GM18861 (cell line): ENCODE measurements at regions not wholly inside any gene's neighbourhood (a gene's known extent, or its start where the extent isn't known, plus 50 kb on each side); places are given as distances from the start of the nearest gene placed in this dataset.
"Not testable (repeated sequence)": the region's sequence is repeated elsewhere in the genome, so short reads cannot be mapped to it uniquely, and the experiment has no call there.

Source experiments
- ATAC-seq: cut with Tn5 transposase; IDR thresholded peaks from one replicate; pipeline ENCODE4 v1.9.1; 2021; ENCODE audit not compliant: unreplicated experiment

DNA sequence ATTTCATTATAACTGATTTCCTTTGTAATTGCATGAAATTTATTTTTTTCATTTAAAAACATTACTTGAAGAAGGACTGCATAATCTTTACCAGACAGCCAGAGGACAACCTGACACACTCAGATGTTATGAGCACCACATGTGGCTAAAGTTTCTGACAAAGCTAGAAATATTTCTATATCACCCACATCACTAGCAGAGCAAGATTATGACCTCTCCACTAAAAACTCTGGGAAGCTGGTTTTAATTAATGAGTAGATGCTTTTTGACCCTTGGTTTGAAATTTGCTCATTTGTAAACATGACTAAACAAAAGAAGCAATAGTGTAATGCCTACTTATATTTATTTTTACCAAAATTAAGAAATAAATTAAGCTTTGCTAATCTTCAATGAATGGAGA lies 661.5 kb upstream of the EPHA5 start:
- ATAC-seq: no peak

GRCh38 chr4:66330125-66330524 lies 659.8 kb upstream of the EPHA5 start:
- ATAC-seq: no peak

DNA sequence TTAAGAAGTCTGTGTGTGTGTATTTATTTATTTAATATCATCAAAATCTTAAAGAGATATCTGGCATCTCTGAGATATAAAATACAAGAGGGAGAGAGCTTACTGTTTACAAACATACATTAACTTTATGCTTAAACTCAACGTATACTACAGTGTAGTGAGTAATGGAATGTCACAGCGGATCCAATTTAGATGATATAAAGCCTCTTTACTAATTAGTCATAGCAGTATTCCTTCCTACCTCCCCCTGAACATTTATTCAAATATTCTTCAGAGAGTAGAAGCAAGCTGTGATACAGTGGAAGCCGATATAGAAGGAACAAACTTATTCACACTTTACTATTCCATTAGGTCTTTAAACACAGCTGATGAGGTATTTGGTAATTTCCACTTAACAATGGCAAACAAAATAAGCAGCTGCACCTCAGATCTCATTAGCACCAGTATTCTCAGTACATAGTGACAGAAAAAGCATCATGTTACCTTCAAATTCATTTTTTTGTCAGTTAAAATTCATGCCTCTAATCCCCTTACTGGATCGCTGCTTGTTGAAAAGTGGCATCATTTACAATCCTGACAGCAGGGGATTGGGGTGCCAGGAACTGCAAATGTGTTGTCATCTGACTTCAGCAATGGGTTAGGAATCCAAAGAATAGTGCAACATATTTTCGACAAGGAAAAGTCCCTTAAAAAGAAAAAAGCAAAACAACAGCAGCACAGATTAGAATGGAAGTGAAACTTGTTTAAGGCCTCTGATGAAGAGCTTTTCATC lies 658.7 kb upstream of the EPHA5 start:
- ATAC-seq: no peak

GRCh38 chr4:66307641-66308438 lies 637.6 kb upstream of the EPHA5 start:
- ATAC-seq: no peak

- ATAC-seq: no peak
These were observed 630.1 kb upstream of the EPHA5 start for GRCh38 chr4:66300336-66300934.

DNA sequence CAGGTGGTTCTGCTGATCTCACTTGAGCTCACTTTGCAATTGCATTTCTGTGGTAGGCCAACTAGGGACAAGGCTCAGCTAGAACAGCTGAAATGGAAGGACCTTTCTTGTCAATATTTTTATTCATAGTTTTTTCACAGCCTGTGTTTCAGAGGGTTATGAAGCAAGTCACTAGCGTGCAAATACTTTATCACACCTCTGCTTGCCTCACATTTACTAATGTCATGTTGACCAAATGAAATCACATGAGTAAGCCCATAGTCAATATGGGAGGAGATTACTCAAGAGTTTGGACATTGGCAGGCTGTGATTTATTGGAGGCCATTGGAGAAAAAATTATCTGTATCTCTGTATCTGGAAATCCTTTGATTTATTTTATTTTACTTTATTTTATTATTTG lies 628.3 kb upstream of the EPHA5 start:
- ATAC-seq: no peak

GRCh38 chr4:66297703-66298102 lies 627.4 kb upstream of the EPHA5 start:
- no peak for ATAC-seq

DNA sequence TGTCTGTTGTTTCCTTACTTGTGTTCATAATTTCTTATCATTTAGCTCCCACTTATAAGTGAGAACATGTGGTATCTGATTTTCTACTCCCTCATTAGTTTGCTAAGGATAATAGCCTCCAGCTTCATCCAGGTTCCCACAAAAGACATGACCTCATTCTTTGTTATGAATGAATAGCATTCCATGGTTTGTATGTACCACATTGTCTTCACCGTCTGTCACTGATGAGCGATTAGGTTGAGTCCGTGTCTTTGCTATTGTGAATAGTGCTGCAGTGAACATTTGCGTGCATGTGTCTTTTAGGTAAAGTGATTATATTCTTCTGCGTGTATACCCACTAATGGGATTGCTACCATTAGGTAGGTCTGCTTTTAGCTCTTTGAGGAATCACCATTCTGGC lies 624.3 kb upstream of the EPHA5 start:
- no peak for ATAC-seq

DNA sequence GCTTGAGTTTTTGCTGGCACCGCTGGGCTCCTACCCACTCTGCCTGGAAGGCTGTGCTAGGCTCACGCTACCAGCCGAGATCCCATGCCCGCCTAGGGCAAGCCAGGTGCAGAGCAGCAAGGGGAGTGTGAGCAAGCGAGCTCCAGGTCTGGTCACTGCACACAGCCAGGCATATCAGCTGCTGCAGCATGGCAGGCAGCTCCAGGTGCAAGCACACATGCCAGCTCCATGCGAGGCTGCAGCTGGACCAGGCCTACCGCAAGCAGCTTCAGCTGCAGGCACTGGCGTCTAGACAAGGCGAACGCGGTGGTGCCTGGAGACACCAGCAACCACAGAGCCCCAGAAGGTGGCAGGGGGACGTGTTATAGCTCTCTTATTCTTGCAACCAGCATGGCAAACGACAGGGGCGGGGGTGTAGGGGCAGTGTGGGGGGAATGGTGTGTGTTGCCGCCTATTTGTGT lies 614.7 kb upstream of the EPHA5 start:
- no peak for ATAC-seq

DNA sequence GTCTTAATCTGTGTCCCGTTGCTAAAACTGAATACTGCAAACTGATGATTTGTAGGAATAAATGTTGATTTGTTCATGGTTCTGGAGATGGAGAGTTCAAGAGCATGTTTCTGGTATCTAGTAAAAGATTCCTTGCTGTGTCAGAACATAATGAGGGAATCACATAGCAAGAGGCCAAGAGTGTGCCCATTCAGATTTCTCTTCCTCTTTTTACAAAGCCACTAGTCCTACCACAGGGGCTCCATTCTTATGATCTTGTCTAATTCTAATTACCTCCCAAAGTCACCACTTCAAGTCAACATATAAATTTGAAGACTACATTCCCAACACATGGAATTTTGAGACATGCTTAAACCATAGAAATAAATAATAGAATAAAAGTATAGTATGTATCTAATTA lies 608.8 kb upstream of the EPHA5 start:
- no peak for ATAC-seq

DNA sequence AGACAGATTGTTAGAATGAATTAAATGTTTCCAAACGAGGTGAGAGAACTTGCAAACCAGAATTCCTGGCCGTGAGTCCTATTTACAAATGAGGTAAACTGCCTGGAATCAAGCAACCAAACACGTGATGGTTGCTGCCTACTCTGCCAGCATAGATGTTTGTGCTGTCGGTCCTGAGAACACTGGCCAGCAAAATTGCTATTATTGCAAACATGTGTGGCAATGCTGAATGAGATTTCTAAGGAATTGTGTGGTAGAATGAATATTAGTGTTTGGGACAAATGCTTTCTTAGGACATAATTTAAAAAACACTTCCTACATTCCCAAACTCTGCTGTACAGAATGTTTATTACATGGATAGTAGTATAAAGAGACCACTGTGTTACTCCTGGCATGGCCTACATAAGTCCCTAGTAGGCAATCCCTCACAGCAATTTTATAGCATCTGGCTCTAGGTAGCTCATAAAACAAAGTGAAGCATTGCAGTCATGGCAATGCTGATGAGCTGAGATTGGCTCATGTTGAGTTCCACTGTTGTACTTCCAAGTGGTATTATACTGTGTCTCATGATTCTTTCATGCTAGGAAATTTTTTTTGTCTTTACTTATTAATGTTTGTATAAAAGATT lies 605.2 kb upstream of the EPHA5 start:
- no peak for ATAC-seq

DNA sequence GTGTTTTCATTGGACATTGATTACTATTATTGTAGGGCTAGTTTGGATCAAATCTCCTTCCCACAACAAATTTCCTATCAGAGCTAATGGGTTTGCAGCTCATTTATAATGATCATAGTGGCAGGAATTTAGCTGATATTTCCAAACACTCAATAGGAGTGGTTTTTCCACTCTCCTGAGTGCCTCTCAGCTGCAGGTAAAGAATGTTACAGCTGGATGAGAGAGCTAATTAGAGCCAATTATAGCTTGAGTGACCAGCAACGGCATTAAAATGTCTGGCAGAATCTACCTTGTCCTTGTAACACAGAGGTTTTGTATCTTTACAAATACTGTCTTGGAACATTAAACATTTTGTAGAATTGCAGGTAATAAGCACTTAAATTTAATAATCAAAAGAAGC lies 602.8 kb upstream of the EPHA5 start:
- ATAC-seq: no peak

- ATAC-seq: not testable (repeated sequence)
These were observed 600.1 kb upstream of the EPHA5 start for GRCh38 chr4:66270356-66270755.

- not testable (repeated sequence) for ATAC-seq
These were observed 596.3 kb upstream of the EPHA5 start for GRCh38 chr4:66266554-66266953.

DNA sequence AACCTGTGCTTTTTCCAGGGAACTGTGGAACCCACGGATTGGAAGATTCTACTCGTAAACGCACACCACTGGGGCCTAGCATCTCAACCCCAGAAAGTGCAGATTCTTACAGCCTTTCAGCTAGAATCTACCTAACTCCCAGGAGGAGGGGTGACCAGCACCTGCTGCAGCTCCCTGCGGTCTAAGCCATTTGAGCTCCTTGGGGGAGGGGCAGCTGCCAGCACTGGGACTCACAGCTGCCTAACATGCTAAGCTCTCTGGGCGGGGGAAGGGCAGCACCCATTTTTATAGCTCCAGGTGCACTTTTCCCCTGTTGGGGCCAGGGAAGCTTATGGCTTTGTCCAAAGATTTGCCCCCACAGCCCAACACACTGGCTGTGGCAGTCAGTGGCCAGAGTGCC lies 595.7 kb upstream of the EPHA5 start:
- ATAC-seq: no peak

GRCh38 chr4:66252291-66252690 lies 582.0 kb upstream of the EPHA5 start:
- no peak for ATAC-seq

DNA sequence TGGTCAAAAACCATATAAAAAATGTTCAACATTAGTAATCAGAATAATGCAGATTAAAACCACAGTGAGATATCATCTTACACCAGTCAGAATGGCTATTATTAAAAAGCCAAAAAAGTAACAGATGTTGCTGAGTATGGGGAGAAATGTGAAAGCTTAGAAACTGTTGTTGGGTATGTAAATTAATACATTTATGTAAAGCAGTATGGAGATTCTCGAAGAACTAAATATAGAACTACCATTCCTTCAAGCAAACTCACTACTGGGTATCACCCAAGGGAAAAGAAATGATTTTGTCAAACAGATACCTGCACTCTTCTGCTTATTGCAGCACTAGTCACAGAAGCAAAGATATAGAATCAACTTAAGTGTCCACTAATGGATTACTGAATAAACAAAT lies 576.4 kb upstream of the EPHA5 start:
- no peak for ATAC-seq

- ATAC-seq: no peak
These were observed 565.6 kb upstream of the EPHA5 start for GRCh38 chr4:66235876-66236275.

DNA sequence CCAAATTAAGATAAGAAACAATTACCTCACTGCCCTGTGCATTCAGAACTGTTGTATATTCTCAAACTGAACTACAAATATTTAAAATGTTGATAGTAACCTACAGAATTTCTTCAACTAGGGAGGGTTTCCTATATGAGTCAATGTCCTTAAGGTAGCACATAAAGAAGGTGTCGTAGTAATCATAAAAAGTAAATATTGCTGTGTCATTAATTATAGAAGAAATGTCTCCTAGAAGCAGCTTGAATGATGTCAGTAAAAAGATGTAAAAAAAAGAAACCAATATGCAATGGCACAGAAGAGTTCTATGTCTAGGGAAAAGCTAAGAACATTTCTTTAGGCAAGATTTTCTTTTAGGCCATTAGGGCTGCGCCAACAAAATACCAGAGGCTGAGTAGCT lies 559.6 kb upstream of the EPHA5 start:
- ATAC-seq: no peak

DNA sequence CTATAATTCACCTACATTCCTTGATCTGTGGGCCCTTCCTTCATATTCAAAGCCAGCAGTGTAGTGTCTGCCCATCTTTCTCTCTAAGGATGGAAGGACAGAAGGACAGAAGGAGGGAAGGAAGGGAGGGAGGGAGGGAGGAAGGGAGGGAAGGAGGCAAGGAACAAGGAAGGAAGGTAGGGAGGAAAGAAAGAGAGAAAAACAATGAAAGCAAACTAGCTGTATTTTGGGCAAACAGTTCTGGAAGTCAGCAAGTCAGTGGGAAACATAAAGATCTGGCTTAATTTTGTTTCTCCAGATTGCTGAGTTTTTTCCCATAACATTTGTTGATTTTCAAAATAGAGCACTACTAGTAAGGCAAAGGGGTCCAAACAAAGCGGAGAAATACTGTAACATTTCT lies 555.2 kb upstream of the EPHA5 start:
- no peak for ATAC-seq

DNA sequence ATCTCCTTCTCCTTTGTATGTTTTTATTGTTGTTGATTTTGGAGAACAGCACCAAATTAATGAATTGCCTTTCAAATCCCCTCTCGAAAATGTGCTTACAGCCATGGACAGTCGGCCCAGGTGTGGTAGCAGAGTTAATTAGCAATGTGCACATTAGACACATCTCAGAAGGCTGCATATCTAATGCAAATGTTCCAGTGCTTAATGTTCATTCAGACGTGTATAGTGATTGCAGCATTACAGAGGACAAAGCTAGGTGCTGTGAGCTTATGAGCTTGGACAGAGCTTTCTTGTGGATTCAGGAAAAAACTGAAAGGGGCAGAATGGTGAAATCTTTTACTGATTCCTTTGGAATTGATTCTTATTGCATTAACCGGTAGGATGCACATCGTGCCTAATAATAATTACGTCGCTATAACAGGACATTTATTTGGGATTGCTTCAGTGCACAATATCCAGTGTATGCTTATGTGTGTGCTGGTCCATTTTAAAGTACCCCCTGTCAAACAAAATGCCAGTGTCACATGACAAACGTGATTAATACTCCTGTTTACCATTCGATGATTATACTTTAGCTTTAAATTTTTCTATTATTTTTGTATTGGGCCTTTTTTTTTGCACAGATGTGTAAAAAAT lies 552.9 kb upstream of the EPHA5 start:
- no peak for ATAC-seq
